ENCODE measurements at regions not wholly inside any gene's neighbourhood (a gene's known extent, or its start where the extent isn't known, plus 50 kb on each side); places are given as distances from the start of the nearest gene placed in this dataset.

DNA sequence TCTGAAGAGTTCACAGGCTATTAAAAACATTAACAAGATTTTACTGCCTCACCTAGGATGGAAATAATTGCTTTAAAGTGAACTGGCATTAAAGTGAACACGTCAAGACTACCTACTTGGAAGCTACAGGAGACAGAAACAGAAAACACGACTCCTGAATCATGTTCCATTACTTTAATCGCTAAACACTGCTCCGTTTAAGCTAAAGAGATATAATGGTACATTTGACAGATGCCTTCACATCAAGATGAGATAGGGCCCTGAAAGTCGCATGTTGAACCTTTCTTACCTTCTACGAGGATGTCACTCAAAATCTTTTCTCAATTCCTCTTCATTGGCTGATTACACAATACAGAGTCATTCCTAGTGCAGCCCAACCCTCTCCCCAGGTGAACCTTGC is 206.3 kb upstream of the GATB start:
- H3K36me3 ChIP-seq (ENCODE audit: control insufficient read depth, insufficient read depth, low read length), result no peaks in the 10 kb centered on the region
- 84% methylated on average over 3 of the region's 6 CpGs for WGBS (ENCODE audit: insufficient coverage, low lambda C conversion rate)
- H3K27me3 ChIP-seq (ENCODE audit: control insufficient read depth, insufficient read depth, low read length), result no peaks in the 10 kb centered on the region
- no peak overlapping the region for H3K27ac ChIP-seq (ENCODE audit: low read length)
- no peak overlapping the region for H3K4me3 ChIP-seq (ENCODE audit: low read length)
- no peaks in the 10 kb centered on the region for H3K4me1 ChIP-seq (ENCODE audit: control insufficient read depth, insufficient read depth, low read length)
- H3K9me3 ChIP-seq (ENCODE audit: control insufficient read depth, low read depth, low read length), result no peaks in the 10 kb centered on the region
- no peak for DNase-seq

DNA sequence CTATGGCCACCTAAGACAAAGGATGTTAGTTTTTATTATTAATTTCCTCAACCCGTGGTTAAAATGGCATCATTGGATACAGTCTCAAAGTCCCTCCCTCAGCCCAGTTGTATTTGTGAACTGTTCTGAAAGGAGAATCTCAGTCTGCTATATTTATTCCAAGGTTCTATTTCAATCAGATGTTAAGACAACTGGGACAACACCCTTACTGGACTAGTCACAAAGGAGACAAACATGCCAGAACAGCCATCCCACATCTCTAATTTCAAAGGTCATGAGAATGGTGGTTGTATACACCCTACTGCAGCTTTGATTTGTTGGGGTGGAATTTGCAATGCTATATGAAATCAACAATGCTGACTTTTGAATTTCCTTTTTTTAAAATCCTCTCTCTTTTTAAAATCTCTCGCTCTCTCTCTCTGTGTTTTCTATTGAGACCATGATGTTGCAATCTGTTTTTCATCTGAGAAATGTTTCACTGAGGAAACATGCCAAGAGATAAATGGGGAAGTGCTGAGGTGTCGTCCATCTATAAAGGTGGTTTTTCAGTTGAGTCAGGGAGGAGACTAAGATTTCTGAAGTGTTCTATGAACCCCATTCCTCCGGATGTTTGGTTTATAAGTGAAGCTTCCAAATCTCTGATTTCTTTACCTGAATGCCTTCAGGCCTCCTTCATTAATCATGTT is 201.5 kb upstream of the GATB start:
- DNase-seq, result no peak
- Histone ChIP-seq H3K27me3 (ENCODE audit: control insufficient read depth, insufficient read depth, low read length) (peaks cover 4% of the 10 kb centered on the region), H3K4me1 (ENCODE audit: control insufficient read depth, insufficient read depth, low read length) (no peaks in the 10 kb centered on the region), H3K9me3 (ENCODE audit: control insufficient read depth, low read depth, low read length) (no peaks in the 10 kb centered on the region), H3K4me3 (ENCODE audit: low read length) (no peak overlapping the region), H3K27ac (ENCODE audit: low read length) (no peak overlapping the region), H3K36me3 (ENCODE audit: control insufficient read depth, insufficient read depth, low read length) (no peaks in the 10 kb centered on the region)
- WGBS (ENCODE audit: insufficient coverage, low lambda C conversion rate), result 88% methylated on average over 2 of the region's 4 CpGs

DNA sequence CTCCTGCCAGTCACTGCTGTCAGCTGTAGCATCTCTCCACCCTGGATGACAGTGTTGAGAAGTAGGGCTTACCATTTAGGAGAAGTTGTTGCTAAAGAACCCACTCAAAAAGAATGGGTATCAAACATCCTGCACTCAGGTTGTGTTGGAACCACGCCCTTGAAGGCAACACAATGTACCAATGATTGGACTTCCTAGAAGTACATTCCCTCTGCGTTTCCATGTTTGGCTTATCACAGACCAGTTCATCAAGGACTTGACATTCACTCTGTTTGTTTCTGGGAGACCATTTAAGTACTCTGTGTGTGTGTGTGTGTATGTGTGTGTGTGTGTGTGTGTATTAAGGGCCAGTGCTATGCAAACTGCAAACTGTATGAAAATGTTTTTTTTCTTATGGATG is 200.6 kb upstream of the GATB start:
- no peaks in the 10 kb centered on the region for H3K36me3 ChIP-seq (ENCODE audit: control insufficient read depth, insufficient read depth, low read length)
- no CpG with 5 or more reads among the region's 2 CpGs for WGBS (ENCODE audit: insufficient coverage, low lambda C conversion rate)
- no peak for DNase-seq
- no peaks in the 10 kb centered on the region for H3K4me1 ChIP-seq (ENCODE audit: control insufficient read depth, insufficient read depth, low read length)
- no peaks in the 10 kb centered on the region for H3K9me3 ChIP-seq (ENCODE audit: control insufficient read depth, low read depth, low read length)
- H3K27ac ChIP-seq (ENCODE audit: low read length), result no peak overlapping the region
- peaks cover 4% of the 10 kb centered on the region for H3K27me3 ChIP-seq (ENCODE audit: control insufficient read depth, insufficient read depth, low read length)
- H3K4me3 ChIP-seq (ENCODE audit: low read length), result no peak overlapping the region

DNA sequence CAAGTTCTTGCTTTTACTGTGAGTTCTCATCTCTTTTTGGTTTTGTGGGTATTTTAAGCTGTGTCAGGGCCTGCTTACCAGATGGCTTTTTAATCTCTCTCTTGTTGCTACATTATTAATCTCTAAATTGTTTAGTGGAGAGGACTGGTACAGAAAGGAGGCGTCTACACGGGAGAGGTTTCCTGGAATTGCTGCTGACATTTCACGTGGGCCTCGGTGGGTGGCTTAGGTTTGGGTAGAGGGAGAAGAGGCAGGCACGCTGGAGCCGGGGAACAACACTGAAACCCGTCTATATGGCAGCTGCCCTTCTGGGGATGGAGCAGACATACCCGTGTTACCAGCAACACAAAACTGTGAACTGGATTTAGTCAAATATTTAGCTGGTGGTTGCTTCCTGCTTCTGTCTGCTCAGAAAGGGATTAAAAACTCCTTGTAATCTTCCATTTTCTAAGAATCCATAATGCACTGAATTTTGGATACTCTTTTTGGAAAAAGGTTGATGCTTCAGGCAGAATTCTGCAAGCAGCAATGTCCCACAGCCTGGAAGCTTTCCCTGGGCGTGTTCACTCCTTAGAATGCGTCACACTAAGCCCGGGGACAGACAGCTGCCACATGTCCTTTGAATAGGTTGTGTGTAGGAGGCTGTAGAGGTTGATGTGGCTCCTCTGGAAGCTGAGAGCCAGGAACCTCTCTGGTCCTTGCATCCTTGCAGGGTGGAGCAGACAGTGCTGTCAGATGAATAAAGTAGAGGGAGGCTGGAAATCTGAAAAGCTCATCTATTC is 199.8 kb upstream of the GATB start:
- WGBS (ENCODE audit: insufficient coverage, low lambda C conversion rate), result no CpG with 5 or more reads among the region's 11 CpGs

DNA sequence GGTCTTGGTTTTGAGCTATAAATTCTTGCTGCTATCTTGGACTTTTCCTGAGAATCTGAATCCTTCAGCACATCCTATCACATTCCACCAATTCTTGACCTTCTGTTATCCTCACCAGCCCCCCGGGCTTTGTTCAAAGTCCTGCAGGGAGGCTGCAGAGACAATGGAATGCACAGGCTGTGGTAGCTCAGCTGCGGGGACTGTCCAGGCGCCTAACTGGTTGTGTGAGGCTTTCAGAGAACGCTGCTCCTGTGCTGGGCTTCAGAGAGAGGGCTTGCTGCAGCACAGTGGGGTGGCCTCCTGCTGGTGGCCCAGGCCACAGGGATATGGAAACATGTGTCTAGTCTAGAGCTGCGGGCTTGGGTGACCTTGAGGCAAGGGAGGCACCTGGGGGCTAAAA is 196.3 kb upstream of the GATB start:
- WGBS (ENCODE audit: insufficient coverage, low lambda C conversion rate), result no CpG with 5 or more reads among the region's 5 CpGs
- peak; percentile 4 to 8 for DNase-seq
- H3K36me3 ChIP-seq (ENCODE audit: control insufficient read depth, insufficient read depth, low read length), result no peaks in the 10 kb centered on the region
- no peak overlapping the region for H3K27ac ChIP-seq (ENCODE audit: low read length)
- peaks cover 4% of the 10 kb centered on the region for H3K27me3 ChIP-seq (ENCODE audit: control insufficient read depth, insufficient read depth, low read length)
- H3K4me3 ChIP-seq (ENCODE audit: low read length), result no peak overlapping the region
- H3K9me3 ChIP-seq (ENCODE audit: control insufficient read depth, low read depth, low read length), result no peaks in the 10 kb centered on the region
- no peaks in the 10 kb centered on the region for H3K4me1 ChIP-seq (ENCODE audit: control insufficient read depth, insufficient read depth, low read length)

More for the DNA sequence above, 199.8 kb upstream of the GATB start:
- H3K36me3 ChIP-seq (ENCODE audit: control insufficient read depth, insufficient read depth, low read length), result no peaks in the 10 kb centered on the region
- DNase-seq, result no peak
- no peaks in the 10 kb centered on the region for H3K9me3 ChIP-seq (ENCODE audit: control insufficient read depth, low read depth, low read length)
- peaks cover 4% of the 10 kb centered on the region for H3K27me3 ChIP-seq (ENCODE audit: control insufficient read depth, insufficient read depth, low read length)
- no peak overlapping the region for H3K27ac ChIP-seq (ENCODE audit: low read length)
- H3K4me1 ChIP-seq (ENCODE audit: control insufficient read depth, insufficient read depth, low read length), result no peaks in the 10 kb centered on the region
- H3K4me3 ChIP-seq (ENCODE audit: low read length), result no peak overlapping the region

DNA sequence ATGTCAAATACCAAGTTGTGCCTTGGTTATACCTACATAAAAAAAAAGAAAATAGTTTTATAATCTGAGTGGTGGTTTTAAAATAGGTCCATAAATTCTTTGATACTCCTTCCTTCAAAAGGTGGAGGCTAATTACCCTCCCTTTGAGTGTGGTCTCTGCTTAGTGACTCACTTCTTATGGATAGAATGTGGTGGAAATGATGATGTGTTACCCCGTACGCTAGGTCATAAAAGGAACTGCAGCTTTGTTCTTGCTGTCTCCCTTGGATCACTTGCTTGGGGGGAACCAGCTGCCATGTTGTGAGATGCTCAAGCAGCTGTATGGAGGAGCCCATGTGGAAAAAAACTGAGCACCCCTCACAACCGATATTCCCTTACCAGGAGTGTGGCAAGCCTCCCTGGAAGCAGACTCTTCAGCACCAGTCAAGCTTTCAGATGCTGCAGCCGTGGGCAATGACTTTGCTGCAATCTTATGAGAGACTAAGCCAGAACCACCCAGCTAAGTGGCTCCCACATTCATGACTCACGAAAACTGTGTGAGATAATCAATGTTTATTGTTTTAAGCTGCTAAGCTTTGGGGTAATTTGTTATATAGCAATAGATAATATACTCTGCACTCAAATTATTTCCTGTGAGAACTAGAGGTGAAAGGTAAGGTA is 195.0 kb upstream of the GATB start:
- DNase-seq, result peak in 1 of 2 donors; percentile 2
- Histone ChIP-seq H3K36me3 (ENCODE audit: control insufficient read depth, insufficient read depth, low read length) (no peaks in the 10 kb centered on the region), H3K4me1 (ENCODE audit: control insufficient read depth, insufficient read depth, low read length) (no peaks in the 10 kb centered on the region), H3K9me3 (ENCODE audit: control insufficient read depth, low read depth, low read length) (no peaks in the 10 kb centered on the region), H3K27ac (ENCODE audit: low read length) (no peak overlapping the region), H3K4me3 (ENCODE audit: low read length) (no peak overlapping the region), H3K27me3 (ENCODE audit: control insufficient read depth, insufficient read depth, low read length) (peaks cover 4% of the 10 kb centered on the region)
- no CpG with 5 or more reads among the region's 5 CpGs for WGBS (ENCODE audit: insufficient coverage, low lambda C conversion rate)

DNA sequence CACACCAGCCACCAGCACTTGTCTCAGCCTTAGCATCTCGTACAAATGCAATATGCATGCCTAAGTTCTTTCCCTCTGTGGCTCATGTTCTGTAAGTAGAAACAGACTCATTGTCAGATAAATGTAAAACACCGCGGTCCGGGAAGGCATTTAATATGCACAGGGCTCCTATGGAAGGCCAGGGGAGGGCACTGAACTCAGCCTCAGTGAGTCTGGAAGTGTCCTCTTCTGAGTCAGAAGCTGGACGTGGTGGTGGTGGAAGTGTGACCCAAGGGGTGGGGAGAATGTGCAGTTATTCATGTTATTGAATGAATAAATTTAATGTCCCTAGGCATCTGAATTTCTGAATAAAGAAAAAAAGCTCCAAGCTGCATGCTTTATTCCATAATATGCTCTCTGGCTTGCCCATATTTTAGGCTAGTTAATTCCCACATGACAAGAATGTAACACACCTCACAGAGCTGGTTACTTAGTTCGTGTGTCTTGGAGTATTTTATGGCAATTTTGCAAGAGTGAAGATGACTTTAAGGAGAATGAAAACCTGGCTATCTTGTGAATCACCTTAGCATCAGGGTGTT is 193.1 kb upstream of the GATB start:
- no peak overlapping the region for H3K4me3 ChIP-seq (ENCODE audit: low read length)
- H3K4me1 ChIP-seq (ENCODE audit: control insufficient read depth, insufficient read depth, low read length), result no peaks in the 10 kb centered on the region
- no CpG with 5 or more reads among the region's 6 CpGs for WGBS (ENCODE audit: insufficient coverage, low lambda C conversion rate)
- H3K27ac ChIP-seq (ENCODE audit: low read length), result no peak overlapping the region
- no peak for DNase-seq
- no peaks in the 10 kb centered on the region for H3K27me3 ChIP-seq (ENCODE audit: control insufficient read depth, insufficient read depth, low read length)
- no peaks in the 10 kb centered on the region for H3K36me3 ChIP-seq (ENCODE audit: control insufficient read depth, insufficient read depth, low read length)
- no peaks in the 10 kb centered on the region for H3K9me3 ChIP-seq (ENCODE audit: control insufficient read depth, low read depth, low read length)

DNA sequence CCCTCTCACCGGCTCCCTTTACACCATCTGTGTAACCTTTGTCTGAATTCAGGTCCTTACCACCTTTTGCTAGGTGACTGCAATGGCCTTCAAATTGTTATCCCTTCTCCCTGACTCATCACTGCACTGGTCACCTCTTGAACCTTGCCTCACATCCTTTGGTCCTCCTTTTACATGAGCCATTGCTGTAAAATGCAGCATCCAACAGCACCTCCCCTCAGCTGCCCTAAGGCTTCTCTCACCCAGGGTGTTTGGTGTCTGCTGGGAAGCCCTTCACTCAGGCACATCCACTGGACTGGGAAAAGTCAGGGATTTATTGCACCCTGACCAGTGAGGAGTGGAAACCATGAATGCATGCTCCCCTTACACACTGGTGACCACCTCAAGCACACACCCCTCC is 192.5 kb upstream of the GATB start:
- H3K27ac ChIP-seq (ENCODE audit: low read length), result no peak overlapping the region
- H3K4me3 ChIP-seq (ENCODE audit: low read length), result no peak overlapping the region
- no peaks in the 10 kb centered on the region for H3K36me3 ChIP-seq (ENCODE audit: control insufficient read depth, insufficient read depth, low read length)
- H3K9me3 ChIP-seq (ENCODE audit: control insufficient read depth, low read depth, low read length), result no peaks in the 10 kb centered on the region
- no CpG with 5 or more reads among the region's 1 CpG for WGBS (ENCODE audit: insufficient coverage, low lambda C conversion rate)
- no peak for DNase-seq
- H3K27me3 ChIP-seq (ENCODE audit: control insufficient read depth, insufficient read depth, low read length), result no peaks in the 10 kb centered on the region
- H3K4me1 ChIP-seq (ENCODE audit: control insufficient read depth, insufficient read depth, low read length), result no peaks in the 10 kb centered on the region

DNA sequence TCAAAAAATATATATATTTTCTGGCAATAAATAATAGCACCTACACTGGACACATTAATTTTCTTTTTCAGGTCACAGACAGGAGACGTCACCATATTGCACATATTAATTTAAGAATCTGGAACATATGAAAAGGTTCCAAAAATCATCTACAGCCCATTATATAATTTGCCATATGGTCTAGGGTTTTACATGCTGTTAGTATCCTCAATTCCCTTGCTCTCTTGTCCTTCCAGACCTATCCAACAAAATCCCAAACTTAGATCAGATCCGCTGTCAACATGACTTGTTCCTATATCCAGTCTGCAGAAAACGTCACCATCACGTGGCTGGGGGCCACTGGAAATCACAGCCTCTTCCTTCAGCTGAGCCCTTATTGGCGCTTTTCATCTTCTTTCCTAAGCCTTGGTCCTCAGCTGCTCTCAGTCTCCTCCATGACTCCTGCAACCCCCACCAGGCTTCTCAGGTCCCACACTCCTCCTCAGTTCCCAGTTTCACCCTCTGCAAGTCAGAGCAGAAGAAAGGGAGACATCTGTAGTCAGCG is 192.0 kb upstream of the GATB start:
- Histone ChIP-seq H3K27ac (ENCODE audit: low read length) (no peak overlapping the region), H3K4me3 (ENCODE audit: low read length) (no peak overlapping the region), H3K9me3 (ENCODE audit: control insufficient read depth, low read depth, low read length) (no peaks in the 10 kb centered on the region), H3K36me3 (ENCODE audit: control insufficient read depth, insufficient read depth, low read length) (no peaks in the 10 kb centered on the region), H3K4me1 (ENCODE audit: control insufficient read depth, insufficient read depth, low read length) (no peaks in the 10 kb centered on the region), H3K27me3 (ENCODE audit: control insufficient read depth, insufficient read depth, low read length) (no peaks in the 10 kb centered on the region)
- 100% methylated on average over 1 of the region's 6 CpGs for WGBS (ENCODE audit: insufficient coverage, low lambda C conversion rate)
- no peak for DNase-seq

DNA sequence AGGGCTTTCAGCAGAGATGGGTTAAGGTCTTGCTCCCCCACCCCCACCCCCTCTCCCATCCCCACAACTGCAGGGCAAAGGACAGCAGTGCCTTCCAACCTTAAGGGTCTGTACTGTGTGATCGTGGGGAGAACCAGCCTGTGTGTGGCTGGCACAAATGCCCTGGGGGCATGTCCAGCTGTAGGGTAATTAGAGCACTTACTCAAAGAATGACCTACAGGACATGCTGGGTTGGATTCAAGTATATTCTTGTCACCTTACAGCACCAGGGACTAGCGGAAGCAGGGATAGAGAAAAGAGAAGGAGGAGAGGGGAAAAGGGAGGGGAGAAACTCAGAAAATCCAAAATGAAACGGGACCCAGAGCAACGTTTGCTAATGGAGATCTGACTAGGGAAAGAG is 191.3 kb upstream of the GATB start:
- peaks cover 2% of the 10 kb centered on the region for H3K9me3 ChIP-seq (ENCODE audit: control insufficient read depth, low read depth, low read length)
- no peaks in the 10 kb centered on the region for H3K36me3 ChIP-seq (ENCODE audit: control insufficient read depth, insufficient read depth, low read length)
- H3K4me1 ChIP-seq (ENCODE audit: control insufficient read depth, insufficient read depth, low read length), result no peaks in the 10 kb centered on the region
- H3K27me3 ChIP-seq (ENCODE audit: control insufficient read depth, insufficient read depth, low read length), result no peaks in the 10 kb centered on the region
- H3K27ac ChIP-seq (ENCODE audit: low read length), result no peak overlapping the region
- 100% methylated on average over 1 of the region's 4 CpGs for WGBS (ENCODE audit: insufficient coverage, low lambda C conversion rate)
- DNase-seq, result no peak
- H3K4me3 ChIP-seq (ENCODE audit: low read length), result no peak overlapping the region

All from large intestine (tissue), 3 donors.